Natural killer cell treated with Interleukin-12 subunit alpha and Interleukin-12 subunit beta and Interleukin-15 and Interleukin-18, amount 100 ng/mL, for 72 hours (primary cell): ENCODE measurements at regions not wholly inside any gene's neighbourhood (a gene's known extent, or its start where the extent isn't known, plus 50 kb on each side); places are given as distances from the start of the nearest gene placed in this dataset.
"Not testable (repeated sequence)": the region's sequence is repeated elsewhere in the genome, so short reads cannot be mapped to it uniquely, and the experiment has no call there.

Experiments
- ATAC-seq, 2 donors: fragments of 150-1000 bp; cut with Tn5 transposase in 1 of 2; sonication (Bioruptor Pico), chemical (Tn5 transposase) in 1 of 2; 2 replicates each; pipeline ENCODE4 v1.10.0; 2021
- DNase-seq: peaks from one replicate; pipeline ENCODE4 v3.0.0; 2022; ENCODE audit warnings: low spot score
- H3K27ac Mint-ChIP-seq, 2 donors: 1 replicate in 1 of 2; 2 replicates in 1 of 2; pipeline ENCODE4 v1.8.0; 2022; ENCODE audit warnings: mixed read lengths in 2 of 2, mild to moderate bottlenecking in 1 of 2, moderate library complexity in 1 of 2
- H3K27me3 Mint-ChIP-seq, 2 donors: 1 replicate in 1 of 2; 2 replicates in 1 of 2; pipeline ENCODE4 v1.8.0; 2022; ENCODE audit warnings: mixed read lengths in 2 of 2
- H3K36me3 Mint-ChIP-seq: one replicate; pipeline ENCODE4 v1.8.0; 2022; ENCODE audit warnings: mixed read lengths
- H3K4me1 Mint-ChIP-seq, 2 donors: 1 replicate in 1 of 2; 2 replicates in 1 of 2; pipeline ENCODE4 v1.8.0; 2022; ENCODE audit warnings: low read depth in 2 of 2, mixed read lengths in 2 of 2, mild to moderate bottlenecking in 1 of 2
- H3K4me3 Mint-ChIP-seq: one replicate; pipeline ENCODE4 v1.8.0; 2022; ENCODE audit warnings: mixed read lengths
- H3K9me3 Mint-ChIP-seq: 2 replicates; pipeline ENCODE4 v1.8.0; 2022; ENCODE audit warnings: mixed read lengths

- H3K27ac Mint-ChIP-seq, H3K4me1 Mint-ChIP-seq, H3K9me3 Mint-ChIP-seq, H3K4me3 Mint-ChIP-seq, ATAC-seq, DNase-seq, H3K36me3 Mint-ChIP-seq: not testable (repeated sequence)
- peaks cover 8 to 22% of the 10 kb centered on the region in 2 donors for H3K27me3 Mint-ChIP-seq
These were observed 72.6 kb upstream of the RAPGEF2 start for GRCh38 chr4:159030297-159030696.

- peaks cover 23 to 43% of the 10 kb centered on the region in 2 donors for H3K27me3 Mint-ChIP-seq
- H3K4me1 Mint-ChIP-seq: no peaks in the 10 kb centered on the region
- ATAC-seq (no peak), DNase-seq (no peak)
- H3K9me3 Mint-ChIP-seq: no peaks in the 10 kb centered on the region
- no peak overlapping the region for H3K27ac Mint-ChIP-seq
- no peak overlapping the region for H3K4me3 Mint-ChIP-seq
- no peaks in the 10 kb centered on the region for H3K36me3 Mint-ChIP-seq
These were observed 67.3 kb upstream of the RAPGEF2 start for GRCh38 chr4:159035570-159035969.

DNA sequence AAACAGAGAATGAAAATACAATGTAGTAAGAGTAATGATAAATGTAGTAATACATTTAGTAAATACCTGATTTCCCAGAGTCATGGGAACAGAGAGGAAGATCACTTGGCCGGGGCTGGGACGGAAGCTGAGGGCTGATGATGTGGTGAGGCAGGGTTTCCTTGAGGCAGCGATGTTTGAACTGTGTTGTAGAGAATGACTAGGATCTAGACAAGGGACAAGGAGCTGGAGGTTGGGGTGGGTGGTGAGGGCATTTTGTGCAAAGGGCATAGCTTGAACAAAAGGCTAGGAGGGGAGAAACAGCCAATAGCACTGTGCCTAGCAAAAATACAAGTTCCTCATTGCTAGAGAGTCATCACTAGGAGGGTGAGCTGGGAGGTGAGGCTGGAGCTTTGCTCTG is 64.3 kb upstream of the RAPGEF2 start:
- no peak for ATAC-seq
- Mint-ChIP-seq H3K27me3 (peaks cover 30 to 41% of the 10 kb centered on the region in 2 donors), H3K4me3 (no peak overlapping the region)

GRCh38 chr4:159041054-159042034 is 61.5 kb upstream of the RAPGEF2 start:
- ATAC-seq (no peak), DNase-seq (no peak)
- Mint-ChIP-seq H3K36me3 (no peaks in the 10 kb centered on the region), H3K27ac (no peak overlapping the region), H3K4me1 (no peaks in the 10 kb centered on the region), H3K27me3 (peaks cover 25 to 42% of the 10 kb centered on the region in 2 donors), H3K9me3 (no peaks in the 10 kb centered on the region), H3K4me3 (no peak overlapping the region)

More for the DNA sequence above, 64.3 kb upstream of the RAPGEF2 start:
- no peak for DNase-seq
- Mint-ChIP-seq H3K36me3 (no peaks in the 10 kb centered on the region), H3K4me1 (no peaks in the 10 kb centered on the region), H3K9me3 (no peaks in the 10 kb centered on the region), H3K27ac (no peak overlapping the region)

DNA sequence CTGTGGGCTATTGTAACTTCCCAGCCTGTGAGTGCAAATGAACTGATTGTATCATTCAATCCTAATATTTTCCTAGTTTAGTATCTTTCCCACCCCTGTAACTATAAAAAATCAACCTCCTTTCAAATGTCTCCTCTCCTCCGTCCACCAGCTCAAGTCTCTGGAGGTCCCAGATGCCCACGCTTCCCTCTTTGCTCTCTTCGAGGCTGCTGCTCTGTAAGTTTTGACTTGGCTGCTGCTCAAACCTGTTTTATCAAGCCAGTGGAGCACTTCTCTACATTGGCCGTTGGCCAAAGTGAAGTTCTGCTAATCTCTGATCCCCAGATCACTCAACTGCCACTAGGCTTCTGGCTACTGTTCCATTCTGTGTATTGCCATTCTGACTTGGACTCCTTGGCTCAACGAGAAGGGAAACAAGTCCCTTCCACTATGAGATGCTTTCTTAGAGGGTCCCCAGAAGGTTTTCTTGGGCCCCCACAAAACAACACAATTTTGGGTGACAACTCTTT is 60.7 kb upstream of the RAPGEF2 start:
- no peak for DNase-seq
- H3K4me1 Mint-ChIP-seq: peaks cover 0 to under 1% of the 10 kb centered on the region in 2 donors
- no peak overlapping the region for H3K4me3 Mint-ChIP-seq
- H3K9me3 Mint-ChIP-seq: no peaks in the 10 kb centered on the region
- no peak overlapping the region for H3K27ac Mint-ChIP-seq
- no peak for ATAC-seq
- H3K27me3 Mint-ChIP-seq: peaks cover 19 to 36% of the 10 kb centered on the region in 2 donors
- no peaks in the 10 kb centered on the region for H3K36me3 Mint-ChIP-seq

DNA sequence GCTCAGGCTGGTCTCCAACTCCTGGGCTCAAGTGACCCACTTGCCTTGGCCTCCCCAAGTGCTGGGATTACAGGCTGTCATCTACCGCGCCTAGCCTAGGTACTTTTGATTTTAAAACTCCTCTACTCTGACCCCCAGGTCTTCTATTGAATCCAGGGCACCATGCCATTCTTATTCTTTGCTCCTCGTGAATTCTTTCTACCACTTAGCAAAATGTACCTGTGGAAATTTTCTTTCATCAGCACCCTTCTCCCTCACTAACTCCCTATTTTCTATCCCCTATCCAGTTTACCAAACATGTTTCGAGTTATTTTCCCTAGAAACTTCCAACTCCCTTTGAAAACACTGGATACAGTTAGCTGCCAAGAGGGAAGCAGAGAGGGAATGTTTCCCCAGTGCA is 60.0 kb upstream of the RAPGEF2 start:
- no peaks in the 10 kb centered on the region for H3K9me3 Mint-ChIP-seq
- ATAC-seq (no peak), DNase-seq (no peak)
- no peak overlapping the region for H3K4me3 Mint-ChIP-seq
- H3K4me1 Mint-ChIP-seq: peaks cover 3 to 5% of the 10 kb centered on the region in 2 donors
- no peaks in the 10 kb centered on the region for H3K36me3 Mint-ChIP-seq
- peaks cover 18 to 39% of the 10 kb centered on the region in 2 donors for H3K27me3 Mint-ChIP-seq
- H3K27ac Mint-ChIP-seq: no peak overlapping the region

DNA sequence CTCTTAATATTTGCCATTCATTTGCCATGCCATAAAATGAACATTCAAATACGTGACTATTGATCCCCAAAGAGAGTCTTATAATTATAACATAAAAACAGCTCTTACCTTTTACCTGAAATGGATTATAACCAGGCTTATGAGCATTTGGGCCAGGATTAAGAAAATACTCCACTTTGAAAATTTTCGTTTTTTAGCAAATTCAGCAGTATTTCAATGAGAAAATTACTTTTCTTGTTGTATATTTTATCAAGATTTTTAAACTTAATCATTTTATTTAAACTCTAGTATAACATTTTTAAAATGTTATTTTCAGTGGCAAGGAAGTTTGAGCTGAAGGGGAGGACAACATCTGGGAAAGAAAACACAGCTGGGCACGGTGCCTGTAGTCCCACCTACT is 59.0 kb upstream of the RAPGEF2 start:
- Mint-ChIP-seq H3K9me3 (no peaks in the 10 kb centered on the region), H3K27me3 (peaks cover 17 to 30% of the 10 kb centered on the region in 2 donors), H3K27ac (no peak overlapping the region), H3K4me1 (peaks cover 3 to 5% of the 10 kb centered on the region in 2 donors), H3K36me3 (no peaks in the 10 kb centered on the region), H3K4me3 (no peak overlapping the region)
- ATAC-seq (no peak), DNase-seq (no peak)

- Mint-ChIP-seq H3K27me3 (peaks cover 17 to 30% of the 10 kb centered on the region in 2 donors), H3K36me3 (no peaks in the 10 kb centered on the region), H3K4me3 (no peak overlapping the region), H3K4me1 (peaks cover 3 to 5% of the 10 kb centered on the region in 2 donors), H3K9me3 (no peaks in the 10 kb centered on the region), H3K27ac (no peak overlapping the region)
- no peak for ATAC-seq
- DNase-seq: no peak
These were observed 57.6 kb upstream of the RAPGEF2 start for GRCh38 chr4:159045321-159045720.

GRCh38 chr4:159046683-159047082 is 56.2 kb upstream of the RAPGEF2 start:
- peaks cover 3 to 10% of the 10 kb centered on the region in 2 donors for H3K4me1 Mint-ChIP-seq
- ATAC-seq: no peak
- H3K27ac Mint-ChIP-seq: no peak overlapping the region
- no peak overlapping the region for H3K4me3 Mint-ChIP-seq
- peaks cover 11 to 23% of the 10 kb centered on the region in 2 donors for H3K27me3 Mint-ChIP-seq
- no peak for DNase-seq
- H3K36me3 Mint-ChIP-seq: no peaks in the 10 kb centered on the region
- H3K9me3 Mint-ChIP-seq: no peaks in the 10 kb centered on the region

DNA sequence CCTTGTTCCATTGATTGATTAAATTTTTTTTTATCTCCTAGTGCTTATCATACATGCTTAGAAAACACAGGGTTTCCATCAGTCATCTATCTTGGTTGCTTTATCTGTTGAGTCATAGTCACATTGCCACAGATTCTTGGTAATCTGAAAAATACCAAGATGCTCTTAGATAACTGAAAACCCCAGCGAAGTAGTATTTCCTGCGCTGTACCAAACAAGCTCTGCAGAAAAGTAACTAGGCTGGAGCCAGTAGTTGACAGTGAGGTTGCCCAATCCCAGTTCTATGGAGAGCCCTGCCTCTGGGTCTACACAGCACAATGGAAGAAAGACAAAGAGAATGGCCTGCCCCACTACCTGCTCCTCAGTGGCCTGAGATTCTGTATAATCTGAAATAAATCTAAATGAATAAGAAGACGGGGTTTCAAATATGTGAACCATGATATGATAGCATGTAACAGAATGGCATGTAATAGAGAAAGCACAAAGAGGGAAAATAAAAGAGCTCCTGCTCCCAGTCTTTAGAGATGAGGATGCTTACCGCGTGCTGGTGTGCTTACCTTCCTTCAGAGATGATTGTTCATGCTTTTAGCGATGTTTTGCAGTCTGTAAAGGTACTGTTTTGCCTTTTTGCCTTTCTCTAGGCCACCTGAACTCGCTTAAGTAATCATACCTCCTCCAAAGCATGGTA is 55.3 kb upstream of the RAPGEF2 start:
- no peaks in the 10 kb centered on the region for H3K36me3 Mint-ChIP-seq
- H3K27ac Mint-ChIP-seq: no peak overlapping the region
- DNase-seq: no peak
- H3K9me3 Mint-ChIP-seq: no peaks in the 10 kb centered on the region
- peaks cover 10 to 19% of the 10 kb centered on the region in 2 donors for H3K27me3 Mint-ChIP-seq
- no peak overlapping the region for H3K4me3 Mint-ChIP-seq
- peak in 1 of 2 donors; percentile 72 for ATAC-seq
- peaks cover 3 to 14% of the 10 kb centered on the region in 2 donors for H3K4me1 Mint-ChIP-seq

DNA sequence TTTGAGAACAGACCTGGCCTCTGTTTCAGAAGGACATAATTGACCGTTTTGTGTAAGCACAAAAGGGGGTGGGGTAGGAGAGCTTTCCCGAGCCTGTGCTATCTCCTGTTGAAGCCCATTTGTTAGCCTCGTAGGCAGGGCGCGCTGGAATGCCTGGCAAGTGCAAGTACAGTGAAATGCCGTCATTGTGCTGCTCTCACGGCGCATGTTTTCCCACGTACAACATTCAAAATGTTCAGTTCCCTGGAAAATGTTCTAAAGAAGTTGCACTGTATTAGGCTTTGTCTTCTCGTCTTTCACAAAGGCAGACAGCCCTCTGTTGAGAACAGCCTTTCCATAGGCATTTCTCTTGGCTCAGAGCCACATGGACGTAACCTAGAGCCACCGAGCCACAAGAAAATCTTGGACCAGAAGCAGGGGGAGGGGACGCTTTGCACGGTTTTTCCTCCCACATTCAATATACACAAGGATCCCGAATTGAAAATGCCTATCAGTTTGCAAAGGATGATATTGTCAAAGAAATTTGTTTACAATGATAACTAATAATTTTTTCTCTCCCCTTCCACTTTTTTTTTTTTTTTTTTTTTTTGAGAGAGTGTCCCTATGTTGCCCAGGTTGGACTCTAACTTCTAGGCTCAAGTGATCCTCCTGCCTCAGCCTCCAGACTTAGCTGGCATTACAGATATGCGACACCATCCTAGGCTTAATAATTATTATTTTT is 54.6 kb upstream of the RAPGEF2 start:
- ATAC-seq: no peak
- no peaks in the 10 kb centered on the region for H3K9me3 Mint-ChIP-seq
- peaks cover 10 to 19% of the 10 kb centered on the region in 2 donors for H3K27me3 Mint-ChIP-seq
- no peaks in the 10 kb centered on the region for H3K36me3 Mint-ChIP-seq
- peaks cover 3 to 14% of the 10 kb centered on the region in 2 donors for H3K4me1 Mint-ChIP-seq
- DNase-seq: no peak
- H3K27ac Mint-ChIP-seq: no peak overlapping the region
- H3K4me3 Mint-ChIP-seq: no peak overlapping the region

DNA sequence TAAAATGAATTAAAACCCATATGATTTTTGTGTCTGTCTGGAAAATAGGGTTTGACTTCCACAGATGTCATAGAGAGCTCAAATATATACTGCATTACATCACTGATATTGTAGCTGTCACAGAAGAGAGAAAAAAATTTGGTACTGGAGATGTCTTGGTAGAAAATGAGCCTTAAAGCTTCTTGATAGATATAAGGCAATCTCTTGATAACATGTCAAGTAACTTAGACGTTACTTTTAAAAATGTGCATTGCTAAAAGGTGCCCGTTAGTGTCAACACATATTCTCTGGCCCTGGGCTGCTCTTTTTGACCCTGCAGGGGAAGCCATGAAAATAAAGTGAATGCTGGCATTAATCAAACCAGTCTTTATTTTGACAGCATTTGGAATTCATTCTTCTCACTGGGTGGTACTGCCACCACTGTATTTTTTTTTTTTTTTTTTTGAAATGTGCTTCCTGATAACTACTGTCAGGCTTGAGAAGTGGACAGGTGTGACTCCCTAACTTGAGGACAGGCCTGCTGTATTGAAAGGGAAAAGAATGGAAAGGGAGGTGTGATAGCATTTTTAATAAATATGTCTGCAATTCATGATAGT is 53.0 kb upstream of the RAPGEF2 start:
- peaks cover 3 to 14% of the 10 kb centered on the region in 2 donors for H3K4me1 Mint-ChIP-seq
- H3K9me3 Mint-ChIP-seq: no peaks in the 10 kb centered on the region
- H3K4me3 Mint-ChIP-seq: no peak overlapping the region
- H3K27ac Mint-ChIP-seq: no peak overlapping the region
- DNase-seq (no peak), ATAC-seq (no peak)
- H3K36me3 Mint-ChIP-seq: no peaks in the 10 kb centered on the region
- peaks cover 14 to 19% of the 10 kb centered on the region in 2 donors for H3K27me3 Mint-ChIP-seq
